IMR-90 (cell line): ENCODE measurements at regions not wholly inside any gene's neighbourhood (a gene's known extent, or its start where the extent isn't known, plus 50 kb on each side); places are given as distances from the start of the nearest gene placed in this dataset.

Source experiments
- ATAC-seq: fragments of 200-7000 bp; cut with Tn5 transposase; 2 replicates; pipeline ENCODE4 v1.9.1; 2020; ENCODE audit warnings: low read depth, mild to moderate bottlenecking, moderate library complexity
- BruUV-seq: library from RNA; stranded (reverse); fragments of 400-500 nt; replicated peaks from 2 replicates; lab custom pipeline; 2021; lab: Mats Ljungman, UMichigan
- CTCF ChIA-PET: fragments of 300-600 bp; formaldehyde crosslinking; extraction: SDS; loops from one replicate; lab custom pipeline; 2021; ENCODE audit warnings: antibody characterized with exemption; lab: Yijun Ruan, JAX
- POLR2A ChIA-PET: fragments of 300-600 bp; sonication (Branson Sonifier 250); formaldehyde crosslinking; loops from one replicate; lab custom pipeline; 2022; ENCODE audit warnings: antibody characterized with exemption; ENCODE audit not compliant: unreplicated experiment; lab: Charles Lee
- DNase-seq: peaks from one replicate; pipeline ENCODE4 v3.0.0; 2013
- H2AFZ ChIP-seq: replicated peaks from 2 replicates; pipeline ENCODE3; 2013; ENCODE audit warnings: low read length, mild to moderate bottlenecking; ENCODE audit not compliant: poor library complexity
- H2AK5ac ChIP-seq: 2 replicates; pipeline ENCODE4 v1.6.1; 2013; ENCODE audit warnings: low read depth, low read length, inconsistent platforms
- H2AK9ac ChIP-seq: replicated peaks from 2 replicates; pipeline ENCODE3; 2013; ENCODE audit warnings: mild to moderate bottlenecking, low read depth, low read length, moderate library complexity; ENCODE audit not compliant: poor library complexity
- H2BK120ac ChIP-seq: 2 replicates; pipeline ENCODE4 v1.6.1; 2013; ENCODE audit warnings: low read depth, low read length, inconsistent platforms
- H2BK15ac ChIP-seq: 3 replicates; pipeline ENCODE4 v1.6.1; 2013; ENCODE audit warnings: low read depth, low read length, inconsistent platforms
- H2BK20ac ChIP-seq: 2 replicates; pipeline ENCODE4 v1.6.1; 2013; ENCODE audit warnings: low read depth, mild to moderate bottlenecking, inconsistent platforms, low read length, moderate library complexity
- H2BK5ac ChIP-seq: 2 replicates; pipeline ENCODE4 v1.6.1; 2013; ENCODE audit warnings: mild to moderate bottlenecking, low read depth, low read length, inconsistent platforms; ENCODE audit not compliant: poor library complexity, severe bottlenecking
- H3K14ac ChIP-seq: replicated peaks from 2 replicates; pipeline ENCODE4 v1.6.1; 2013; ENCODE audit warnings: low read depth, low read length, inconsistent platforms
- H3K18ac ChIP-seq: 2 replicates; pipeline ENCODE4 v1.6.1; 2013; ENCODE audit warnings: low read depth, low read length, control low read depth
- H3K23ac ChIP-seq: 2 replicates; pipeline ENCODE4 v1.6.1; 2013; ENCODE audit warnings: low read depth, low read length, inconsistent platforms
- H3K27ac ChIP-seq: 2 replicates; pipeline ENCODE4 v1.5.1; 2013; ENCODE audit warnings: mild to moderate bottlenecking, control low read depth, low read length; ENCODE audit not compliant: insufficient read depth
- H3K27me3 ChIP-seq: 2 replicates; pipeline ENCODE4 v1.6.1; 2013; ENCODE audit warnings: low read length; ENCODE audit not compliant: control insufficient read depth, insufficient read depth
- H3K36me3 ChIP-seq: 2 replicates; pipeline ENCODE4 v1.6.1; 2013; ENCODE audit warnings: low read length, mixed read lengths; ENCODE audit not compliant: control insufficient read depth, insufficient read depth
- H3K4ac ChIP-seq: 2 replicates; pipeline ENCODE4 v1.6.1; 2013; ENCODE audit warnings: low read depth, low read length, inconsistent platforms
- H3K4me1 ChIP-seq: 2 replicates; pipeline ENCODE4 v1.6.1; 2013; ENCODE audit warnings: low read length, mixed read lengths; ENCODE audit not compliant: control insufficient read depth, insufficient read depth
- H3K4me2 ChIP-seq: 2 replicates; pipeline ENCODE4 v1.6.1; 2013; ENCODE audit warnings: low read depth, mild to moderate bottlenecking, control low read depth, low read length, moderate library complexity
- H3K4me3 ChIP-seq: 2 replicates; pipeline ENCODE4 v1.5.1; 2013; ENCODE audit warnings: low read depth, mild to moderate bottlenecking, control low read depth, low read length, moderate library complexity; ENCODE audit not compliant: insufficient read depth
- H3K56ac ChIP-seq: 2 replicates; pipeline ENCODE4 v1.6.1; 2013; ENCODE audit warnings: low read length, inconsistent platforms; ENCODE audit not compliant: insufficient read depth; ENCODE audit errors: extremely low read depth
- H3K79me1 ChIP-seq, 2 experiments: 2 replicates each; pipeline ENCODE4 v1.6.1; 2013; ENCODE audit warnings: low read length in 2 of 2, inconsistent platforms in 1 of 2, low read depth in 1 of 2
- H3K9ac ChIP-seq: 2 replicates; pipeline ENCODE4 v1.6.1; 2013; ENCODE audit warnings: low read depth, low read length, control low read depth
- H3K9me1 ChIP-seq: 2 replicates; pipeline ENCODE4 v1.6.1; 2013; ENCODE audit warnings: low read length, inconsistent platforms; ENCODE audit not compliant: insufficient read depth
- H3K9me3 ChIP-seq: 2 replicates; pipeline ENCODE4 v1.6.1; 2013; ENCODE audit warnings: low read length; ENCODE audit not compliant: control insufficient read depth, insufficient read depth
- H4K20me1 ChIP-seq: 2 replicates; pipeline ENCODE4 v1.6.1; 2013; ENCODE audit warnings: low read length, inconsistent platforms; ENCODE audit not compliant: insufficient read depth
- H4K5ac ChIP-seq: 2 replicates; pipeline ENCODE4 v1.6.1; 2013; ENCODE audit warnings: mild to moderate bottlenecking, low read depth, low read length, control low read depth
- H4K8ac ChIP-seq, 2 experiments: 2 replicates each; pipeline ENCODE4 v1.6.1; 2013; ENCODE audit warnings: low read depth in 2 of 2, low read length in 2 of 2, control low read depth in 1 of 2, inconsistent platforms in 1 of 2
- H4K91ac ChIP-seq: 2 replicates; pipeline ENCODE4 v1.6.1; 2013; ENCODE audit warnings: low read depth, low read length, inconsistent platforms; ENCODE audit not compliant: insufficient read depth
- CHD1 ChIP-seq: IDR thresholded peaks from 2 replicates; pipeline ENCODE4 v1.6.1; 2012; ENCODE audit warnings: low read depth, low read length, improper control_type of control experiment
- MAFK ChIP-seq: IDR thresholded peaks from 2 replicates; pipeline ENCODE4 v1.6.1; 2012; ENCODE audit warnings: low read depth, low read length, improper control_type of control experiment
- POLR2A ChIP-seq: IDR thresholded peaks from 2 replicates; pipeline ENCODE4 v1.6.1; 2012; ENCODE audit warnings: mild to moderate bottlenecking, low read depth, low read length
- RAD21 ChIP-seq: IDR thresholded peaks from 2 replicates; pipeline ENCODE4 v1.6.1; 2012; ENCODE audit warnings: low read length, improper control_type of control experiment
- WGBS, 2 experiments: methylation state at CpG; one replicate each; pipeline versions ENCODE4 v1.1.5 to v1.1.7; 2013; ENCODE audit warnings: missing lambda C conversion rate in 2 of 2; ENCODE audit not compliant: insufficient read length in 1 of 2; ENCODE audit errors: extremely low coverage in 2 of 2; 5-methylcytosine and 5-hydroxymethylcytosine counted together
- dilution Hi-C: fragments of 300-500 bp; cut with HindIII; formaldehyde crosslinking; loops from one replicate; pipeline ENCODE4 v1.14.3; 2018; ENCODE audit warnings: low sequenced_read_pairs; ENCODE audit not compliant: unreplicated experiment
- in situ Hi-C: fragments of 300-500 bp; cut with MboI; formaldehyde crosslinking; loops from 3 replicates; pipeline ENCODE4 v1.14.3; 2019; ENCODE audit warnings: low sequenced_read_pairs, inconsistent platforms, mixed read lengths
- intact Hi-C: fragments of 100-400 bp; cut with micrococcal nuclease; formaldehyde crosslinking; loops from 2 replicates; pipeline ENCODE4 v1.10.0; 2022

GRCh38 chr1:72355899-72356298 is 73.6 kb upstream of the NEGR1 start:
- Histone ChIP-seq H3K56ac (no peak overlapping the region), H3K4me1 (no peaks in the 10 kb centered on the region), H3K23ac (no peak overlapping the region), H3K14ac (no peak overlapping the region), H2AK5ac (no peak overlapping the region), H3K36me3 (no peaks in the 10 kb centered on the region), H2BK20ac (no peak overlapping the region), H3K4me2 (no peak overlapping the region), H2BK15ac (no peak overlapping the region), H2BK5ac (no peak overlapping the region), H4K8ac (no peak overlapping the region), H3K4me3 (no peak overlapping the region), H3K18ac (no peak overlapping the region), H3K9ac (no peak overlapping the region), H3K27ac (no peak overlapping the region), H2BK120ac (no peak overlapping the region), H3K4ac (no peak overlapping the region), H4K91ac (no peak overlapping the region), H3K9me3 (no peaks in the 10 kb centered on the region), H4K5ac (no peak overlapping the region), H4K20me1 (no peaks in the 10 kb centered on the region), H3K79me1 (no peaks in the 10 kb centered on the region), H2AFZ (no peak overlapping the region), H3K9me1 (no peaks in the 10 kb centered on the region), H3K27me3 (no peaks in the 10 kb centered on the region), H2AK9ac (no peak overlapping the region)
- ChIA-PET POLR2A (no interaction called here), CTCF (no interaction called here)
- DNase-seq (no peak), ATAC-seq (no peak)
- intact Hi-C loops = no loop called here
- dilution Hi-C loops = no loop called here
- no CpG with 5 or more reads among the region's 3 CpGs for WGBS, 2 experiments
- in situ Hi-C loops = no loop called here
- no TSS peak for BruUV-seq
- peak; percentile 95 for TF ChIP-seq MAFK
- TF ChIP-seq RAD21 = no peak
- TF ChIP-seq CHD1 = no peak
- TF ChIP-seq POLR2A = no peak
